WTC11 (cell line): ENCODE measurements at regions not wholly inside any gene's neighbourhood (a gene's known extent, or its start where the extent isn't known, plus 50 kb on each side); places are given as distances from the start of the nearest gene placed in this dataset.

ENCODE experiments used
- ATAC-seq: fragments of 200-7000 bp; cut with Tn5 transposase; 2 replicates; pipeline ENCODE4 v1.10.0; 2021; ENCODE audit warnings: mild to moderate bottlenecking, moderate library complexity
- CTCF ChIA-PET: fragments of 300-600 bp; sonication (Branson Sonifier 250); formaldehyde crosslinking; loops from one replicate; lab custom pipeline; 2021; ENCODE audit warnings: antibody characterized with exemption; lab: Charles Lee
- POLR2A ChIA-PET: fragments of 350-600 bp; sonication (Branson Sonifier 250); formaldehyde crosslinking; loops from one replicate; lab custom pipeline; 2021; ENCODE audit warnings: antibody characterized with exemption; lab: Charles Lee
- DNase-seq: peaks from one replicate; pipeline ENCODE4 v3.0.0; 2021; ENCODE audit warnings: low spot score
- H3K27ac Mint-ChIP-seq: 2 replicates; pipeline ENCODE4 v1.8.0; 2021; ENCODE audit warnings: mixed read lengths
- H3K27me3 Mint-ChIP-seq: 2 replicates; pipeline ENCODE4 v1.8.0; 2021; ENCODE audit warnings: low read depth, mild to moderate bottlenecking, moderate library complexity, mixed read lengths
- H3K36me3 Mint-ChIP-seq: 2 replicates; pipeline ENCODE4 v1.8.0; 2021; ENCODE audit warnings: mixed read lengths
- H3K4me1 Mint-ChIP-seq: 2 replicates; pipeline ENCODE4 v1.8.0; 2022; ENCODE audit warnings: mixed read lengths
- H3K4me3 Mint-ChIP-seq: 2 replicates; pipeline ENCODE4 v1.8.0; 2021; ENCODE audit warnings: mild to moderate bottlenecking, moderate library complexity, mixed read lengths
- H3K9me3 Mint-ChIP-seq: 2 replicates; pipeline ENCODE4 v1.8.0; 2021; ENCODE audit warnings: mixed read lengths
- ATF6 ChIP-seq: sonication (generic); formaldehyde crosslinking; IDR thresholded peaks from 2 replicates; pipeline ENCODE4 v1.8.1; 2023; ENCODE audit warnings: mild to moderate bottlenecking, missing genetic modification reagents
- CDX4 ChIP-seq: fragments of 250-450 bp; sonication (Bioruptor Pico); IDR thresholded peaks from 2 replicates; pipeline ENCODE4 v1.9.0; 2021; ENCODE audit warnings: moderate library complexity, mild to moderate bottlenecking, inconsistent platforms, borderline replicate concordance
- CREM ChIP-seq: sonication (generic); formaldehyde crosslinking; IDR thresholded peaks from 2 replicates; pipeline ENCODE4 v1.8.1; 2022; ENCODE audit warnings: mild to moderate bottlenecking, missing genetic modification reagents, moderate library complexity
- CTCF ChIP-seq: fragments of 200-600 bp; IDR thresholded peaks from 2 replicates; pipeline ENCODE4 v1.8.0; 2022; ENCODE audit warnings: antibody characterized with exemption
- ETV6 ChIP-seq: sonication (generic); formaldehyde crosslinking; IDR thresholded peaks from 2 replicates; pipeline ENCODE4 v1.8.1; 2022; ENCODE audit warnings: mild to moderate bottlenecking, missing genetic modification reagents
- HMGXB4 ChIP-seq: sonication (generic); formaldehyde crosslinking; IDR thresholded peaks from 2 replicates; pipeline ENCODE4 v1.8.1; 2023; ENCODE audit warnings: mild to moderate bottlenecking, moderate library complexity, missing genetic modification reagents
- NFATC4 ChIP-seq: fragments of 250-450 bp; sonication (Bioruptor Pico); IDR thresholded peaks from 2 replicates; pipeline ENCODE4 v1.9.0; 2021; ENCODE audit warnings: mild to moderate bottlenecking
- NFE2L1 ChIP-seq: sonication (generic); formaldehyde crosslinking; IDR thresholded peaks from 2 replicates; pipeline ENCODE4 v1.8.1; 2023; ENCODE audit warnings: missing genetic modification reagents
- NFYB ChIP-seq: sonication (generic); formaldehyde crosslinking; conservative IDR thresholded peaks from 2 replicates; pipeline ENCODE4 v1.8.0; 2022; ENCODE audit warnings: low read depth, missing genetic modification reagents
- NR3C1 ChIP-seq: sonication (generic); formaldehyde crosslinking; conservative IDR thresholded peaks from 2 replicates; pipeline ENCODE4 v1.8.1; 2023; ENCODE audit warnings: low read depth, mild to moderate bottlenecking, missing genetic modification reagents
- PREB ChIP-seq: sonication (generic); formaldehyde crosslinking; IDR thresholded peaks from 2 replicates; pipeline ENCODE4 v1.8.1; 2022; ENCODE audit warnings: mild to moderate bottlenecking, missing genetic modification reagents, moderate library complexity, borderline replicate concordance
- PRRX2 ChIP-seq: fragments of 250-450 bp; sonication (Bioruptor Pico); IDR thresholded peaks from 2 replicates; pipeline ENCODE4 v1.8.0; 2021; ENCODE audit warnings: mild to moderate bottlenecking
- SMAD4 ChIP-seq: sonication (generic); formaldehyde crosslinking; IDR thresholded peaks from 2 replicates; pipeline ENCODE4 v1.8.0; 2022; ENCODE audit warnings: mild to moderate bottlenecking, missing genetic modification reagents
- TP53 ChIP-seq: sonication (generic); formaldehyde crosslinking; IDR thresholded peaks from 2 replicates; pipeline ENCODE4 v1.8.1; 2023; ENCODE audit warnings: mild to moderate bottlenecking, missing genetic modification reagents
- ZBTB21 ChIP-seq: sonication (generic); formaldehyde crosslinking; IDR thresholded peaks from 2 replicates; pipeline ENCODE4 v1.8.1; 2023; ENCODE audit warnings: mild to moderate bottlenecking, missing genetic modification reagents, borderline replicate concordance
- ZNF232 ChIP-seq: sonication (generic); formaldehyde crosslinking; IDR thresholded peaks from 2 replicates; pipeline ENCODE4 v1.8.0; 2022; ENCODE audit warnings: mild to moderate bottlenecking, missing genetic modification reagents
- ZNF317 ChIP-seq: sonication (generic); formaldehyde crosslinking; IDR thresholded peaks from 2 replicates; pipeline ENCODE4 v1.8.1; 2023; ENCODE audit warnings: low read depth, mild to moderate bottlenecking, moderate library complexity, missing genetic modification reagents, borderline replicate concordance
- ZNF396 ChIP-seq: fragments of 250-450 bp; sonication (Bioruptor Pico); IDR thresholded peaks from 2 replicates; pipeline ENCODE4 v1.8.0; 2021; ENCODE audit warnings: mild to moderate bottlenecking, moderate library complexity, borderline replicate concordance

- no peak for TF ChIP-seq CTCF
Measured at GRCh38 chr6:74642101-74642500, 563.8 kb downstream of the COL12A1 start (continued).

- Mint-ChIP-seq H3K27ac (no peak overlapping the region), H3K4me1 (no peaks in the 10 kb centered on the region), H3K4me3 (no peak overlapping the region), H3K9me3 (no peaks in the 10 kb centered on the region), H3K27me3 (no peaks in the 10 kb centered on the region), H3K36me3 (no peaks in the 10 kb centered on the region)
- no peak for ATAC-seq
- CTCF ChIA-PET: interaction anchor here (1.0 kb wide), 1 partner anchor 571 kb away, joined by 3 read pairs; no protein-coding TSS in a partner anchor
- DNase-seq: no peak
- POLR2A ChIA-PET: no interaction called here
- TF ChIP-seq CREM (CRISPR knock-in tag) (no peak), ZNF317 (CRISPR knock-in tag) (no peak), TP53 (CRISPR knock-in tag) (no peak), CDX4 (CRISPR knock-in tag) (no peak), PRRX2 (no peak), NFE2L1 (CRISPR knock-in tag) (no peak), PREB (CRISPR knock-in tag) (no peak), NFYB (CRISPR knock-in tag) (no peak), NR3C1 (CRISPR knock-in tag) (no peak), ZNF232 (CRISPR knock-in tag) (no peak), ETV6 (no peak), ATF6 (CRISPR knock-in tag) (no peak)
- TF ChIP-seq, all 79 proteins: peak for 0
Measured at GRCh38 chr6:74638412-74638811, 567.4 kb downstream of the COL12A1 start.

- ChIA-PET CTCF (no interaction called here), POLR2A (no interaction called here)
- peaks cover 12% of the 10 kb centered on the region for H3K9me3 Mint-ChIP-seq
- no peak for ATAC-seq
- no peak overlapping the region for H3K4me3 Mint-ChIP-seq
- no peaks in the 10 kb centered on the region for H3K36me3 Mint-ChIP-seq
- no peak overlapping the region for H3K27ac Mint-ChIP-seq
- H3K4me1 Mint-ChIP-seq: no peaks in the 10 kb centered on the region
- H3K27me3 Mint-ChIP-seq: no peaks in the 10 kb centered on the region
- no peak for DNase-seq
- TF ChIP-seq ZNF396 (CRISPR knock-in tag) (no peak), SMAD4 (CRISPR knock-in tag) (no peak), NFATC4 (CRISPR knock-in tag) (no peak), NFYB (CRISPR knock-in tag) (no peak), ATF6 (CRISPR knock-in tag) (no peak), CDX4 (CRISPR knock-in tag) (no peak), HMGXB4 (CRISPR knock-in tag) (no peak), ZBTB21 (CRISPR knock-in tag) (no peak)
Measured at GRCh38 chr6:74632196-74632875, 573.5 kb downstream of the COL12A1 start.
